ENCODE measurements at regions not wholly inside any gene's neighbourhood (a gene's known extent, or its start where the extent isn't known, plus 50 kb on each side); places are given as distances from the start of the nearest gene placed in this dataset.

GRCh38 chr22:22418163-22418549 is 90.4 kb downstream of the ZNF280B start:
- no TSS peak for BruUV-seq (replicated peaks)
- Mint-ChIP-seq H3K27me3 (ENCODE audit: unreplicated experiment) (peaks cover 96% of the 10 kb centered on the region), H3K4me3 (ENCODE audit: low read depth, unreplicated experiment) (no peak overlapping the region), H3K36me3 (ENCODE audit: insufficient read depth, unreplicated experiment) (no peaks in the 10 kb centered on the region), H3K9me3 (ENCODE audit: low read depth, unreplicated experiment) (no peaks in the 10 kb centered on the region), H3K27ac (ENCODE audit: unreplicated experiment) (no peak overlapping the region), H3K4me1 (ENCODE audit: low read depth, unreplicated experiment) (no peaks in the 10 kb centered on the region)
- intact Hi-C loops (cut with micrococcal nuclease; ENCODE audit: unreplicated experiment) = no loop called here
- no peak for TF ChIP-seq CTCF (IDR thresholded peaks at IDR 0.05; ENCODE audit: unreplicated experiment)
- no peak for DNase-seq
- CTCF ChIA-PET = no interaction called here

GRCh38 chr22:22418957-22419356 is 89.6 kb downstream of the ZNF280B start:
- Mint-ChIP-seq H3K27ac (ENCODE audit: unreplicated experiment) (no peak overlapping the region), H3K36me3 (ENCODE audit: insufficient read depth, unreplicated experiment) (no peaks in the 10 kb centered on the region), H3K4me3 (ENCODE audit: low read depth, unreplicated experiment) (no peak overlapping the region), H3K4me1 (ENCODE audit: low read depth, unreplicated experiment) (no peaks in the 10 kb centered on the region), H3K27me3 (ENCODE audit: unreplicated experiment) (peaks cover 96% of the 10 kb centered on the region), H3K9me3 (ENCODE audit: low read depth, unreplicated experiment) (no peaks in the 10 kb centered on the region)
- TF ChIP-seq CTCF (IDR thresholded peaks at IDR 0.05; ENCODE audit: unreplicated experiment) = no peak
- intact Hi-C loops (cut with micrococcal nuclease; ENCODE audit: unreplicated experiment) = no loop called here
- DNase-seq = no peak
- no TSS peak for BruUV-seq (replicated peaks)
- CTCF ChIA-PET = no interaction called here

GRCh38 chr22:22420580-22420979 is 88.0 kb downstream of the ZNF280B start:
- Mint-ChIP-seq H3K27ac (ENCODE audit: unreplicated experiment) (no peak overlapping the region), H3K4me1 (ENCODE audit: low read depth, unreplicated experiment) (no peaks in the 10 kb centered on the region), H3K27me3 (ENCODE audit: unreplicated experiment) (peaks cover 96% of the 10 kb centered on the region), H3K9me3 (ENCODE audit: low read depth, unreplicated experiment) (no peaks in the 10 kb centered on the region), H3K4me3 (ENCODE audit: low read depth, unreplicated experiment) (no peak overlapping the region), H3K36me3 (ENCODE audit: insufficient read depth, unreplicated experiment) (no peaks in the 10 kb centered on the region)
- CTCF ChIA-PET = no interaction called here
- DNase-seq = no peak
- TF ChIP-seq CTCF (IDR thresholded peaks at IDR 0.05; ENCODE audit: unreplicated experiment) = no peak
- BruUV-seq (replicated peaks) = no TSS peak
- intact Hi-C loops (cut with micrococcal nuclease; ENCODE audit: unreplicated experiment) = no loop called here

- H3K9me3 Mint-ChIP-seq (ENCODE audit: low read depth, unreplicated experiment) = no peaks in the 10 kb centered on the region
- no peak overlapping the region for H3K27ac Mint-ChIP-seq (ENCODE audit: unreplicated experiment)
- CTCF ChIA-PET = no interaction called here
- peaks cover 96% of the 10 kb centered on the region for H3K27me3 Mint-ChIP-seq (ENCODE audit: unreplicated experiment)
- H3K4me3 Mint-ChIP-seq (ENCODE audit: low read depth, unreplicated experiment) = no peak overlapping the region
- no peak for TF ChIP-seq CTCF (IDR thresholded peaks at IDR 0.05; ENCODE audit: unreplicated experiment)
- no TSS peak for BruUV-seq (replicated peaks)
- intact Hi-C loops (cut with micrococcal nuclease; ENCODE audit: unreplicated experiment) = no loop called here
- no peaks in the 10 kb centered on the region for H3K4me1 Mint-ChIP-seq (ENCODE audit: low read depth, unreplicated experiment)
- DNase-seq = no peak
- no peaks in the 10 kb centered on the region for H3K36me3 Mint-ChIP-seq (ENCODE audit: insufficient read depth, unreplicated experiment)
Measured at GRCh38 chr22:22421392-22421791, 87.2 kb downstream of the ZNF280B start.
